ENCODE measurements at regions not wholly inside any gene's neighbourhood (a gene's known extent, or its start where the extent isn't known, plus 50 kb on each side); places are given as distances from the start of the nearest gene placed in this dataset.

DNA sequence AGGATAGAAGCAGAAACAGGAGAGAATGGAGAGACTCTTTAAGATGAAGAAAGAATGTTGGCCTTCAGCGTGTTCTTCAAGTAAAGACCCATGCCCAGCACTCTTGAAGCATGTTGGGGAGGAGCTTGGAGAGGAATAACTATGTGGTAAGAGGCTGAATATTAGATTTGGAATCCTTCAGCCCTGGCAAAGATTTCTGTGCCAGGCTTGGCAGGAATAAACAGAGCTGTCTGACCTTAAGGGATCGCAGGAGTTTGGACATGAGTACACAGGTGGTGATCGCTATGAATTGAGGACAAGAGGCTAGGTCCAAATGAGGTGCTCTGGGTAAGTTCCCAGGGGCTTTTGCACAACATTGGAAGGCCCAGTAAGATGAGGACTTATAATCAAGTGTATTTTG lies 132.6 kb upstream of the TBL1XR1 start:
- no peak for DNase-seq
- no peaks in the 10 kb centered on the region for H3K36me3 ChIP-seq (ENCODE audit: low read depth, missing control alignments)
- TF ChIP-seq, protein P1, sequence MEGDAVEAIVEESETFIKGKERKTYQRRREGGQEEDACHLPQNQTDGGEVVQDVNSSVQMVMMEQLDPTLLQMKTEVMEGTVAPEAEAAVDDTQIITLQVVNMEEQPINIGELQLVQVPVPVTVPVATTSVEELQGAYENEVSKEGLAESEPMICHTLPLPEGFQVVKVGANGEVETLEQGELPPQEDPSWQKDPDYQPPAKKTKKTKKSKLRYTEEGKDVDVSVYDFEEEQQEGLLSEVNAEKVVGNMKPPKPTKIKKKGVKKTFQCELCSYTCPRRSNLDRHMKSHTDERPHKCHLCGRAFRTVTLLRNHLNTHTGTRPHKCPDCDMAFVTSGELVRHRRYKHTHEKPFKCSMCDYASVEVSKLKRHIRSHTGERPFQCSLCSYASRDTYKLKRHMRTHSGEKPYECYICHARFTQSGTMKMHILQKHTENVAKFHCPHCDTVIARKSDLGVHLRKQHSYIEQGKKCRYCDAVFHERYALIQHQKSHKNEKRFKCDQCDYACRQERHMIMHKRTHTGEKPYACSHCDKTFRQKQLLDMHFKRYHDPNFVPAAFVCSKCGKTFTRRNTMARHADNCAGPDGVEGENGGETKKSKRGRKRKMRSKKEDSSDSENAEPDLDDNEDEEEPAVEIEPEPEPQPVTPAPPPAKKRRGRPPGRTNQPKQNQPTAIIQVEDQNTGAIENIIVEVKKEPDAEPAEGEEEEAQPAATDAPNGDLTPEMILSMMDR (IDR thresholded peaks at IDR 0.05) = no peak
- no peak for TF ChIP-seq POLR2A (IDR thresholded peaks at IDR 0.05)
- no peaks in the 10 kb centered on the region for H3K27me3 ChIP-seq
- H3K4me1 ChIP-seq = no peaks in the 10 kb centered on the region
- 93 to 94% methylated on average over 3 of the region's 3 CpGs for WGBS, 2 donors
- no peak overlapping the region for H3K4me3 ChIP-seq
- intact Hi-C loops (cut with DNase I; ENCODE audit: low total_unique reads) = no loop called here
- H3K9me3 ChIP-seq = no peaks in the 10 kb centered on the region
- no peak overlapping the region for H3K27ac ChIP-seq

DNA sequence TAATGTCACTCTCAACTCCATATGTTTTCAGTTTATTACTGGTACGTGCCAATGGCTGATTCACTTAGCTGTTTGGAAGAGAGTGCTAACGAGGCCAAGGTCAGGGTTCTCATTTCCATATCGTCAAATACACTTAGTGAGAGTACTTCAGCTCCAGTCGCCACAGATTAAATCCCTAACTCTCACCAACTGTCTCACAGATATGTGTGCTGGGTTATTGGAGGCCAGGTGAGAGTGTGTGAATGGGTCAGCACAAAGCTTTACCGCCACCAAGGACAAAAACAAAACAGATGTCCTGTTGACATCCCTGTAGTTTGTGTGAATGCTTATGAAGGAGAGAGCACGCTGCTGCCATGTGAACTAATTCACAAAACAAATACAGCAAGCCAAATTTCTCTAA lies 133.5 kb upstream of the TBL1XR1 start:
- intact Hi-C loops (cut with DNase I; ENCODE audit: low total_unique reads) = no loop called here
- Histone ChIP-seq H3K36me3 (ENCODE audit: low read depth, missing control alignments) (no peaks in the 10 kb centered on the region), H3K4me1 (no peaks in the 10 kb centered on the region), H3K4me3 (no peak overlapping the region), H3K27ac (no peak overlapping the region), H3K9me3 (no peaks in the 10 kb centered on the region), H3K27me3 (no peaks in the 10 kb centered on the region)
- DNase-seq = no peak
- TF ChIP-seq, protein P1 (IDR thresholded peaks at IDR 0.05) = no peak
- no peak for TF ChIP-seq POLR2A (IDR thresholded peaks at IDR 0.05)
- 52 to 60% methylated on average over 6 of the region's 6 CpGs for WGBS, 2 donors

DNA sequence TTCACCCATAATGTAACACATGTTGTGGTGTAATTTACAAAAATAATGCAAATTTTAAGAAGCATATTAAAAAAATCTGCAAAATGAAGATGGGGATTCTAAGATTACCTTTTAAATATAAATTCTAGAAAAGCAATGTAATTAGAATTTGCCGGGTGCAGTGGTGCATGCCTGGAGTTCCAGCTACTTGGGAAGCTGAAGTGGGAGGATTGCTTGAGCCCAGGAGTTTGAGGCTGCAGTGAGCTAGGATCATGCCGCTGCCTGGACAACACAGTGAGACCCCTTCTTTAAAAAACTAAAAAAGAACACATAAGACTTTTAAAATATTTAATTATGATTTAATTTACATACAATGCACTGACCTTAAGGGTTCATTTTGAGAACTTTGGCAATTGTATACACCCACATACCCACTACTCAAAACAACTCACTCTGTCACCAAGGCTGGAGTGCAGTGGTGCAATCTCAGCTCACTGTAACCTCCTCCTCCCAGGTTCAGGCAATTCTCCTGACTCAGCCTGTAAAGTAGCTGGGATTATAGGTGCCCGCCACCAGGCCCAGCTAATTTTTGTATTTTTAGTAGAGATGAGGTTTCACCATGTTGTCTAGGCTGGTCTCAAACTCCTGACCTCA lies 134.0 kb upstream of the TBL1XR1 start:
- H3K27ac ChIP-seq = no peak overlapping the region
- 94% methylated on average over 3 of the region's 3 CpGs for WGBS, 2 donors
- intact Hi-C loops (cut with DNase I; ENCODE audit: low total_unique reads) = no loop called here
- no peak for DNase-seq
- no peaks in the 10 kb centered on the region for H3K9me3 ChIP-seq
- no peaks in the 10 kb centered on the region for H3K36me3 ChIP-seq (ENCODE audit: low read depth, missing control alignments)
- H3K27me3 ChIP-seq = no peaks in the 10 kb centered on the region
- TF ChIP-seq, protein P1 (IDR thresholded peaks at IDR 0.05) = no peak
- no peak for TF ChIP-seq POLR2A (IDR thresholded peaks at IDR 0.05)
- no peak overlapping the region for H3K4me3 ChIP-seq
- H3K4me1 ChIP-seq = no peaks in the 10 kb centered on the region

DNA sequence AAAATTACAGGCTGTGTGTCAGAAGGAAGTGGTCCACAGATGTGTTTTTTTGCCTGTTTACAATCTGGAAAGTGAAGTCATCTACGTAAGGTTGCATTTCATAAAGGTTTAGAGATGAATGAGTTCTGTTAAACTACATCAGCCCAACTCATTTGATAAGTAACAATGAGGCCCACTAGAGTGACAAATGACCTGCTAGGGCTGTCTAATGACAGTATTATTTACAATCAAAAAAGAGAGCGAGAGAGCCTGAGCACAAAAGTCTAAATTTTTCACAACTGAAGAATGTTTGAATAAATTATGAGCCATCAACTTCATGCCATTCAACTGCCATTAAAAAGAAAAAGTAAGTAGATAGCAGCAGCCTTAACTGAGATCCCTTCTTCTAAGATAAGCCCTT lies 135.7 kb upstream of the TBL1XR1 start:
- intact Hi-C loops (cut with DNase I; ENCODE audit: low total_unique reads) = no loop called here
- TF ChIP-seq, protein P1 (IDR thresholded peaks at IDR 0.05) = no peak
- TF ChIP-seq POLR2A (IDR thresholded peaks at IDR 0.05) = no peak
- DNase-seq = no peak
- Histone ChIP-seq H3K4me1 (no peaks in the 10 kb centered on the region), H3K4me3 (no peak overlapping the region), H3K27ac (no peak overlapping the region), H3K9me3 (no peaks in the 10 kb centered on the region), H3K27me3 (no peaks in the 10 kb centered on the region), H3K36me3 (ENCODE audit: low read depth, missing control alignments) (no peaks in the 10 kb centered on the region)
- WGBS, 2 donors = 97 to 98% methylated on average over 2 of the region's 2 CpGs

Data from testis (tissue), 2 donors.